NCI-H524 (cell line): ENCODE measurements at regions not wholly inside any gene's neighbourhood (a gene's known extent, or its start where the extent isn't known, plus 50 kb on each side); places are given as distances from the start of the nearest gene placed in this dataset.

Experiments
- DNase-seq, 2 experiments: peaks; one replicate each; lab custom pipeline; 2025; lab: John Stamatoyannopoulos, UW

DNA sequence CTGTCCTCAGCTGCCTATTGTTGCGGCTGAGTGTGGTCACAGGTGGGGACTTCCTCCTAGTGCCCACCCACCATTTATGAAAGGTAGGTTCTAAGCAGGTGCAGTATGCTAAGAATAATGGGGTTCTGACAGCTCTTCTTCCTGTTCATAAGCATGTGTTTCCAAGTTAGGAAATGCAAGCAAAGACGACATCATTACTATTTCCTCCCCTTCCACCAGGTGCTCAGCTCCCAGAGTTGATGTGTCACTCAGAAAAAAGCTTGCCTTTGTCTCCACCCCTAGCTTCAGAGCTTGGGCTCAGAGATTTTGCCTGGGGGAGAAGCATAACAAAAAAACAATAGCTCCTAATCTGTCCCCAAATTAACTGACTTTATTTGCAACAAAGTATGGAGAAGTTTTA is 1076.7 kb downstream of the NR2F1-AS1 start:
- DNase-seq = no peak

DNA sequence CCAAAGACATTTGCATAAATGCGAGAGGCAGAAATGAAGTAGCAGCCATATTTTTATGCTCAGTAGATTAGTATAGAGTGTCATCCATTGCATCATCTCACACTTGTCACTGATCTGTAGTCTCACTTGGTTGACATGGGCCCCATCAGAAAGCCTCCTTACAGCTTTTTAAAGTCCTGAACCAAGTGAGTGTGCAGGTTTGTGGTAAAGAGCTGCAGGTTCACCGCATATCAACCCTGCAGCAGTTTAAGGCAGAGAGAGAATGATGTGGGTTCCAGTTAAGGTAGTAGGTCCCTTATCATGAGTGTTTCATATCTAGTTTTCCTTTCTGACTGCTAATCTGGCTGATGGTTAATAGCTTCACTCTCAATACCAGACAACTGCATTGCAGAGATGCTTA is 1080.3 kb downstream of the NR2F1-AS1 start:
- DNase-seq = no peak

DNA sequence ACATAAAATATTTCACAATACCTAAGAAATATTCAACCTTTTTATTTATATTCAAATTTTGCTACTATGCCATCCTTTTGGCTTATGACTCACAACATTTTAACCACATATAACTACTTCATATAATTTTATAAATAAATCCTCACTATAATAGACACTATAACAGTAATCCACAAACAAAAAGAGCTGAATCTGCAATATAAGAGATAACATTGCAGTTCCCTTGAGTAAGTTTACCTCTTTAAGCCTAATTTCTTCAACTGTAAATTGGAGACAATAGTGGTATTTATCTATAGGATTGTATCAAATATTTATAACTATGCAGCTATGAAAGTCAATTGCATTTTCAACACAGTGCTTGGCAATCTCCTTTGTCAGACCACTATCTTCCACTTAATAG is 1084.5 kb downstream of the NR2F1-AS1 start:
- DNase-seq = no peak

DNA sequence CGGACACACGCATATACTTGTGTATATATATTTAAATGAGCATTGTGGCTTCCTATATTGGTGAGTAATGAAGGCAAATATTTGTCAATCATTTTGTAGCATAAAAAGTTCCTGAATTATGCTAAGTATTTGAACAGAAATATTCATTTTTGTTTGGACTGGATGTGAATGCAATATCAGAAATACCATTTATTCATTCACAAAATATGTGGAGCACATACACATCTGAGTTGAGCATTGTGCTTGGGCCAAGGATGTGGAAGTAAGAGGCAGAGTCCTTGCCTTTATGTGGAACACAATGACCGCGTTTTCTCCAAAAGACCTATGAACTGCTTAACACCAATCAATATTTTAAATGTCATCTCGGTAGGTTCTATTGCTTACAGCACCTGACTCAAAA is 1086.5 kb downstream of the NR2F1-AS1 start:
- no peak for DNase-seq

DNA sequence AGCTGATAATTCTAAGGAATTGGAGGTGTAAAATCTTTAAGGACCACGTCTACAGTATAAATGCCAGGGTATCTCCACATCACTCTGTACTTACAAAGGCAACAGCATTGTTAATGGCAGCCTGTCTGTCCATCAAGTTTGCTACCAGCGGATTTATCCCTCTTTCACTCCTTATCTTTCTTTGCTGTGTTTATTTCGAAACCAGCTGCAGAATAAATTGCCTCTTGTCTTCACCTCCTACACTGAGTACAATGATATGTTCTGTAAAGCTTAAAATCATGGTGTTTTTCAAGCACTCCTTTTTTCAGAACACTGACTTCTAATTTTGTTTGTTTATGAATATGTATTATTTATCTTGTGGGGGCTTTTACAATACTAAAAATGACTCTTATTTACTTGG is 1088.1 kb downstream of the NR2F1-AS1 start:
- DNase-seq = no peak

DNA sequence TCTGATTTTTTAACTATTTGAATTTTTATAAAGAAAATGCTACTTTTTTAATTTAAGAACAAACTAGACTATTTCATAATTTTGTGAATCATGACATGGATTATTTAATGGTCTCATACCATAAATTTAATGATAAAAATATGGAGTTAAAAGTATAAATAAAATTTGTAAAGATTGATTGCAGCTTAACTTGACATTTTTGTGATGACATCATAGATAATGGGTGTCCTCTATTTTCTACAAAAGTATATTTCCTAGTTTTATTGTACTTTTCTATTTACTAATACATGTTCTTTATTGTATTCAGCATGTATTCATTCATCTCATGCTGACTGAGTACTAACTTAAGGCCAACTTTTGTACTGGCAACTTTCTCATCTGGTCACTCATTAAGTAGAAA is 1096.5 kb downstream of the NR2F1-AS1 start:
- no peak for DNase-seq

DNA sequence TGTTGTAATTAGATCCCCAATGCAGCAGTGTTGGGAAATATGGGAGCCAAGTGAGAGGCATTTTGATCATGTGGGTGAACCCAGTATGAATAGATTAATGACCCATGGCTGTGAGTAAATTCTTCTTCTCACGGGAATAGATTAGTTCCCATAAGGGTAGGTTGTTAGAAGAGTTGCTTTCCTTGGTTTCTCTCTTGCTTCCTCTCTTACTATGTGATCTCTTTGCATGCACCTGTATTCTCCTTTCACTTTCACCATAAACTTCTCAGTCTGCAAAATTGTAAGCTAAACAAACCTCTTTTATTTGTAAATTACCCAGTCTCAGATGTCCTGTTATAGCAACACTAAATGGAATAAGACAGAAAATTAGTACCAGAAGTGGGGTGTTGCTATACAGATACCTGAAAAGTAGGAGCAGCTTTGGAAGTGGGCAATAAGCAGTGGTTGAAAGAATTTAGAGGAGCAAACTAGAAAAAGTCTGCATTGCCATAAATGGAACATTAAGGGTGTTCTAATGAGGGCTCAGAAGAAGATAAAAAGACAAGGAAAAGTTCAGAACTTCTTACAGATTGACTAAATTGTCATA is 1090.0 kb upstream of the ARRDC3 start:
- DNase-seq = no peak

DNA sequence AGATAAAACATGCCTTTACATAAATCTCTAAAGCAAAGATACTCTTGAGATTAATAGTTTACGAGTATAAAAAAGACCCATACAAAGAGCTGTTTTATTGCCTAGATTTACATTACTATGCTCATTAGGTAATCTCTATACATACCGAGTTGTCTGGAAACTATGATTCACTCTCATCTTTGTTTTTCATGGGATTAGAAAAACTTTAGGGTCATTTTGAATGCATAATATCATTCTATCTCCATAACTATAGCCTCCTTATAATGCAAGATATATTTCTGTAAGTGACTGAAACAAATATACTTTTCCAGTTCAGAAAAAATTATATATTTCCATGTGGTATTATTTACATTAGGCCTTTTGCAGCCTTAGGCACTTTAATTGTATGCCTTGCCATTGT is 1088.7 kb upstream of the ARRDC3 start:
- no peak for DNase-seq

DNA sequence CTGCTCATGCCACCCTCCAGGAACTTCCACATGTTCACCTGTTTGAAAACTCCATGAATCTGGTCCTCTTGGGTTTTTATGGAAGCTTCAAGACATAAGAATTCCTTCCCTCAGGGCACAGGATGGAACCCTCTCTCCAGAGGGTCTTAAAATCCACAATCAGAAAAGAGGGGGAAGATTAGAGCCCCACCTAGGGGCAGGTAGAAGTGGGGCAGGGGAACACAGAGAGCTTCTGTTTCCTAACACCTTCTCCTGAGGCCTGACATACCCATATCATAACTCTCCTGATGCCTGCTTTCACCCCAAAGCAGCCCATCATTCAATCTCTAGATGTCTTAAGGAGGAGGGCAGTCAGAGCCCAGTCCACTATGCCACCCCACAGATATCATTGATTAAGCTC is 1087.7 kb upstream of the ARRDC3 start:
- no peak for DNase-seq

DNA sequence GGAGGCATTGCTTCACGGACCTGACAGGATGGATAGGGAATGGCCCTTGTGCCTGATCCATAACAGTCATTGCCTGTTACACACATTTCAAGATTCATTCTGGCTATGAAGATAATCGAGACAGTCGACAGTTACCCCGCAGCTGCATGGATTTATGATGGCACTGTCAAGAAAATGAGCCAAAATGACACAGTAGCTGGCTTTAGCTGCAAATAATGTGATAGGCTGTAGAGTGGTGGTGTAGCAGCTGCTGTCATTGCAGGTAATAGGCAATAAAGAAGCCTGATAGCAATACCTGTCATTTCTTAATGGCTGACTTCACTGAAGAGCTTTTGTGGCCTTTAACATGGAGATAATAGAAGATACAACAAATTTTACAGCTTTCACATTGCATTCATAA is 1085.2 kb upstream of the ARRDC3 start:
- DNase-seq = no peak

DNA sequence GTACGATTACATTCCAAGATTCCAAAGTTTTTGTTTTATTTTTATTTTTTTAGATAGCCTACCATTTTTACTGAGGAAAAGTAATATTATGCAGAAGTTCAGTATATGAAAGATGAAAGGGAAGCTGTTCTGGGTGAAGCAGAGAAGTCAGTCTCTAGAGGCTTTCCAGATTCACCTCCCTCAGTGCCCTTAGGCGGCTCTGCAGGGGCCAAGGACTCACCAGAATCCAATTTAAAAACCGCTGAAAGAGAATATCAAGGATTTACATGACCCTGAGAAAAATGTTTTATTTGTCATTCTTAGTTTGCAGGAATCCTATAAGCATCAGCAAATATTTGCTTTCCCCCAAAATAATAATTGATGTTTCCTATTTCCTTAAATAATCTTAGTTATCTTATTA is 1084.6 kb upstream of the ARRDC3 start:
- DNase-seq = no peak

DNA sequence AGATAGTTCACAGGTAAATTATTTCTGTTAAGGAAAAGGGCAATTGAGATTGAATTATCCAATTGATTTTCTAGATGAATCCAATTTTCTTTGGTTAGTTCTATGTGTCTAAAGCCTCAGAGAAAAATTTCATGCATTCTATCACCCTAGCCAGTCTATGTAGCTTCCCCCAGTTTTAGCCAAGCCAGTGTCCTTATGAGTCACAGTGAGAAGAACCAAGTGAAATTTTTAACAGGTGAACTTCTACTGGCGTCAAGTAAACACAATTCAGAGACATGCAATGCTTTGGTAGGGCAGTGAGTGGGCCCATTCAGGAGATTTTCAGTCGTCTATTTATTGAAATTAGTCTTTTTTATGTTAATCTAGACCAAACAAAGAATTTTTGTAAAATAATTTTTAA is 1077.4 kb upstream of the ARRDC3 start:
- no peak for DNase-seq

DNA sequence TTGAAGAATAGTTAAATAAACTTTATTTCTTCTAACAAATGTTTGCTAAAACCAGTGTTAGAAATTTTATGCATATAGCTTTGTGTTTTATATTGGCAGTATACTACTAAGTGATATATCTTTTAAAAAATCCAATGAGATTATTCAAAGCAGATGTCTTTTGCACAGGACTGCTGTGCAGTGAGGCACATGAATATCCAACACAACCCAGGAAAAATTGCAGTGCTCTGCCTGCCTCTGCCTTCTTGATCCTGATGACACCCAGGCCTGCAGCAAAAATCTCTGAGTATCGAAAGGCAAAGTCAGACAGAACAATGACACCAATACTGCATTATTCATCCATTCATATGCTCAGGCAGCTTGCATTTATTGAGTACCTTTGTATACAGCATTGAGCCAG is 1076.5 kb upstream of the ARRDC3 start:
- no peak for DNase-seq

DNA sequence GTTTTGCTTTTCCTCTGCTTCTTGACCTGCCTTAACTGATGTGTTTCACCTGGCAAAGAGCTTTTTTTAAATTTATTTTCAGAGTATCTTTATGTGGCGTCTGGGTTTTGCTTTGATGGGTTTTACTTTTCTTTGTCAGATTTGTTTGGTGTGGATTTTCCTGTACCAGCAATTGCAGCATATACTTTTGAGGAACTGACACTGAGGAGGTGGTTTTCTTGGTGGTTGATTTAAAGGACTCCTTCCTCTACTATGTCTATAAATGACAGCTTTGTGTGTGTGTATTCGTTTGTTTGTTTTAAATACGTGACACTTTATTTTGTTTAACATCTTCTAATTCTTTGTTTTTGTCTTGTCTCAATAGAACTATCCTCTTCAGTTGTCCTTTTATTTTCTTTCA is 1071.9 kb upstream of the ARRDC3 start:
- no peak for DNase-seq

DNA sequence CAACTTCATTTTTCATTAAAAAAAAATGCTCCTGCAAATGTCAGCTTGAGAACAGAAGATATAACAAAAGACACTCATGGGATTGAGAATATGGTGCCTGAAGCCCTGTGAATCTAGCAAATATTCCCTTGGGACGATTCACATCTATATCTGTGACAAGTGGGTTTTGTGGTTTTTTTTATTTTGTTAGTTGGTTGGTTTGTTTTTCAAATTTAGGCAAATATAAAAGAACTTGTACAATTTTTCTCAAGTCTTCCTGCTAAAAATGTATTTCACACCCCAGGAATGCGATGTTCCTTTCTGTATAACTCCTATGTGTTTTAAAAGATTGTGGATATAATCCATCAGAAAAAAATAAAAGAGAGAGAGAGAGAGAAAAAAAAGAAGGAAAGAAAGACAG is 1061.8 kb upstream of the ARRDC3 start:
- DNase-seq = no peak

DNA sequence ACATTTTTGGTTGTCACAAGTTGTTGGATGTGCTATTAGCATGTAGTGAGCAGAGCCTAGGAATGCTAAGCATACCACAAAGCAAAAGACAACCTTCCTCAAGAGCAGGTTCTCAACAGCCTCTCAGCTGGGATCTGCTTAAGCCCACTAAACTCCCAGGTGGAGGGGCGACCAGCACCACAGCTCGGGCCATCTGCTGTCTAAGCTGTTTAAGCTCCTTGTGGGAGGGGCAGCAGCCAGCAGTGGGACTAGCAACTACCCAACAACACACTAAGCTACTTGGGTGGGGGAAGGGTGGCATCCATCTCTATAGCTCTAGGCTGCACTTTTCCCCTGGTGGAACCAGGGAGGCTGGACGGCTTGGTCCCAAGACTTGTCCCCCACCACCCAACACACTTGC is 1052.7 kb upstream of the ARRDC3 start:
- peak; percentile 96 to 97 for DNase-seq

DNA sequence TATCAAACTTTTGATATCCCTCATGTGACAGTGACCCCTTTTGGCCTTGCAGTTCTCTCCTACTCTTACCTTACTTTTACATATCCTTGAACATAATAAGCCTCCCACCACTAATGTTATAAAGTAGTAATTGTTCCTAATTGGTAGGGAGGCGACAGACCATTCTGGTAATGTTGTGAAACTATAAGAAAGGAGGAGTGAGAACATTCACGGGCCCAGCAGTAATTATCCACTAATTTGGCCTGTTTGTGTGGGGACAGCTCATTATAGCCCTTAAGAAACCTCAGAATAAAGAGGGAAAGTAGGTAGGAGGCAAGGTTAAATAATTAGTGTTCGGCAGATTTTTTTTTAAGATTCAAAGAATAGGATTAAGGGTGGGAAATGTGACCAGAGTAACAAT is 1046.5 kb upstream of the ARRDC3 start:
- DNase-seq = no peak

DNA sequence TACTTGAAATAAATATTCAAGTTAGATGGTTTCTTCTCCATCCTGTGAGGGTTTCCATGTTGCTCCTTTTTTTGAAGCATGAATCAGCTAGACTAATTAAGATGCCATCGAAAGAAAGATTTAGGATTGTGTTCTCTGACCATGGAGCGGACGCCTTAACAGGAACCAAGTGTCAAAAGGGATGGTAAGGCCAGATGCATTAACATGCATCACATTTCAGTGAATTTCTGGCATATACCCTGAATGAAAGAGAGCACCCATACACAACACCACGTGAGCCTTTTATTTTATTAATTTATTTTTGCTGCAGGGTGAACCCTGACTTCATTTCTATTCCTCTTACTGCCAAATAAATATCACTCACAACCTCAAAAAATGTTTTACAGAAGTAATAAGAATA is 1045.3 kb upstream of the ARRDC3 start:
- no peak for DNase-seq

DNA sequence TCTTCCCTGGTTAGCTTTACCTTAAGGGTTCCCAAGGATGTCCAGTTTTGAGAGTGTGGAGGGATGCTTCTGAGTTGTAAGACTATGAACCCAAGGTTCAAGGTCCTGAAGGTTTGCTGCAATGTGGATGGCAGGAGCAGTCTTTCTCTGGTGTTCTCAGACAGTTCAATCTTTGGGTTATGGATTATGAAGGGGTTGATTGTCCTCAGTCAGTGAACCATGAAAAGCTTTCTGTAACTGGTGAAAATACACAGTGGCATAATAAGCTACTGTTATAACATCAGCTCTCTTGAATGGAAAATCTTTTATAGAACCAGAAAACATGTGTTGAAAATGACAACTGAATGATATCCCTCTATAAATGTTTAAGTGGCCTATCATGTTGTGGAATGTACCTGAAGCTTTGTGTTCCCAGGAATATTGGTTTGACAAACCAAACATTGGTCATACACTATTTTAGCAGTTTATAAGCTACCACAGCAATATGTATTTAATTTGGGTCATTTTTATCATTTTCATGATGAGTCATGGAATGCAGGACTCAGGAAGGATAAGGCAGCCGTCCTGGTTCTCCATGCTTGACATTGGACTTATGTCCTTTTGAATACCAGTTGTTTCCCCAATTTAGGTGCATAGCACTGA is 1041.8 kb upstream of the ARRDC3 start:
- DNase-seq = no peak

DNA sequence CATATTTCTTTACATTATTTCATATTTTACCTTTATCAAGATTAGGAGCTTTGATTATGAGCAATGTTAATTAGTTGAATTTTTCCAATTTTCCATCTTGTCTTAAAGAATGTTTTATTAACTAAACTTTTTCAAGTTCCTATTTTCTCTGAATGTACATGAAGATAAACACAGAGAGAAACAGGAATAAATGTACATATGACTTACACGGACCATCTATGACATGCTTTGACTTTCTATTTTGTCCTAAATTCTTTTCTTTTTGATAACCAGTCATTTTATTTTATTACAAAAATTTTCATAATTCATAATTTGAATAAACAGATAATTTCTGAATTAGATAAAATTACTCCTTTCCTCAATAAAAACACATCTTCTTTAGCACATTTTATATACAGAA is 1038.8 kb upstream of the ARRDC3 start:
- no peak for DNase-seq

DNA sequence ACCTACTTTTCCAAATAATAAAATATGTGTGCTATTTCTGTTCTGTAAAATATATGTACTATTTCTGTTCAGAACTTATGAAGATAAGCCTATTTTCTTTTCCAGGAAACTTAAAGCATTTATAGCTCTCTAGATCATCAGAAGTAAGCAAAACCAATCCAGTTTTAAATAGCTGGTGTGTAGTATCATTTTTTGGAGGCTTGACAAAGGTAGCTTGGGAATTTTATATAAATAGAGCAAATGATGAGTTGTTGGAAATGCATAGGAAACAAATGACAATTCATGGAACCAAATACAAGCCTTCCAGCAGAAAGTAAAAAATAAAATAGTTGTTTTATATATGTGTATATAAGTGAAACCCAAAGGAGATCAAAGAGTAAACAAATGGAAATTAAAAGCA is 1038.1 kb upstream of the ARRDC3 start:
- DNase-seq = no peak

DNA sequence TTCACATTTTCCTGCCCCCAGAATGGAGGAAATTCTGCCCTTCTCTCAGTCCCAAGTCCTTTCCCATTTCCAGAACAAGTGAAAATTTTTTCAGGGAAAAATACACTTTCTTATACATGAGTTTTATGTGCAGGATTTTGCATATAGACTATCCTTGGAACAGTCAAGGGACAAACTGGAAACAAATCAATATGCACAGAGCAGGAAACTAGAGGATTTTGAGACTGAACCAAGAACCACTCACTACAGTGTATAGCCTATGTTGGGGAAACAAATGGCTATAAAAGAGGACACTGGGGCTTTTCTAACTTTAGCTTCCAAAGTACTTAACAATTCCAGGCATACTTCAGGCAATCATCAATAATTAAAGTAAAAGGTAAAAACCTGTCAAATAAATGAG is 1036.1 kb upstream of the ARRDC3 start:
- DNase-seq = no peak

DNA sequence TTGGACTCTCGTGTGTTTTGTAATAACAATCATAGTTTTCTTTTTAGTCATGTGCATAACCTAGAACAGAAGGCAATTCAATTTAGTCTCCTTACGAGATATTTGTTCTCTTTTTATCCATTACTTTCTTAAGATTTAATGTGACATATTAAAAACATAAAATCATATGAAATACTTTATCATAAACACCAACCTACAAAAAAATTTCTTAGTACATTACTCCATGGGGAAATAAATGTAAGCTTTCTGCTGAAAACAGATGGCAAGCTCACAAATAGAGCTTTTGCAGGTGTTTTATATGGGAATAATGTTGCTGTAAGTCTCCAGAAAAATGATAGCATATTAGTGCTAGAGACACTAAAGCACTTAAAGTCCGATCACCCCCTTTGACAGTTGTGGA is 1035.2 kb upstream of the ARRDC3 start:
- DNase-seq = no peak

DNA sequence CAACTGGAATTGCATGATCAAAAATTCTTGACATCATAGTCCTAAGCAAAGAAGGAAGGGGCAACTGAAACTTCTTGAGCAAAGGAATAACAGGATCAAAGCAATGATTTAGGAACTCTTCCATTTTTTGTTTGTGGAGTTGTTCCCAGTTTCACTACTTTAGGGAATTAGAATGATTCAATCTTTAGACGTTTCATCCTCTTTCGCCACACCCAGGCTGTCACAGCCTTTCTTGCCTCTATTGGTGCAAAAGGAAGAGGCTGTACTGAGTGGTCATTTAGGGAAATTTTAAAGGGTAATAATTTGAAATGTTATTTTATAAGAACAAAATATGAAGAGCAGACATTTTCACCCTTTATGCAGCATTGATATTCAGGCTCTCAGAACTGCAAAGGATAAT is 1026.0 kb upstream of the ARRDC3 start:
- no peak for DNase-seq
